ENCODE measurements at regions not wholly inside any gene's neighbourhood (a gene's known extent, or its start where the extent isn't known, plus 50 kb on each side); places are given as distances from the start of the nearest gene placed in this dataset.

- no peaks in the 10 kb centered on the region for H3K9me3 Mint-ChIP-seq
- no peaks in the 10 kb centered on the region for H3K27me3 Mint-ChIP-seq (ENCODE audit: low read depth)
- H3K4me3 Mint-ChIP-seq, result no peak overlapping the region
- no peak for DNase-seq (ENCODE audit: low spot score in 2 of 2, unreplicated experiment in 2 of 2)
- no peak for TF ChIP-seq CTCF (IDR thresholded peaks at IDR 0.05; ENCODE audit: unreplicated experiment)
- no peak overlapping the region for H3K27ac Mint-ChIP-seq
- no peaks in the 10 kb centered on the region for H3K36me3 Mint-ChIP-seq
- H3K4me1 Mint-ChIP-seq, result peaks cover 21% of the 10 kb centered on the region
These were observed 90.9 kb upstream of the SOX4 start for GRCh38 chr6:21502682-21503081.

GRCh38 chr6:21504790-21505189 is 88.8 kb upstream of the SOX4 start:
- peaks cover 3% of the 10 kb centered on the region for H3K9me3 Mint-ChIP-seq

GRCh38 chr6:21505574-21505990 is 88.0 kb upstream of the SOX4 start:
- H3K4me1 Mint-ChIP-seq, result peaks cover 13% of the 10 kb centered on the region
- H3K36me3 Mint-ChIP-seq, result no peaks in the 10 kb centered on the region
- TF ChIP-seq CTCF (IDR thresholded peaks at IDR 0.05; ENCODE audit: unreplicated experiment), result no peak
- DNase-seq (ENCODE audit: low spot score in 2 of 2, unreplicated experiment in 2 of 2), result no peak
- H3K4me3 Mint-ChIP-seq, result no peak overlapping the region
- peaks cover 3% of the 10 kb centered on the region for H3K9me3 Mint-ChIP-seq
- H3K27me3 Mint-ChIP-seq (ENCODE audit: low read depth), result no peaks in the 10 kb centered on the region
- no peak overlapping the region for H3K27ac Mint-ChIP-seq

More at GRCh38 chr6:21504790-21505189, 88.8 kb upstream of the SOX4 start:
- Mint-ChIP-seq H3K4me1 (peaks cover 21% of the 10 kb centered on the region), H3K27ac (no peak overlapping the region), H3K4me3 (no peak overlapping the region), H3K36me3 (no peaks in the 10 kb centered on the region), H3K27me3 (ENCODE audit: low read depth) (no peaks in the 10 kb centered on the region)
- DNase-seq (ENCODE audit: low spot score in 2 of 2, unreplicated experiment in 2 of 2), result no peak
- TF ChIP-seq CTCF (IDR thresholded peaks at IDR 0.05; ENCODE audit: unreplicated experiment), result no peak

- H3K4me1 Mint-ChIP-seq, result peaks cover 8% of the 10 kb centered on the region
- H3K36me3 Mint-ChIP-seq, result no peaks in the 10 kb centered on the region
- no peak for TF ChIP-seq CTCF (IDR thresholded peaks at IDR 0.05; ENCODE audit: unreplicated experiment)
- H3K4me3 Mint-ChIP-seq, result no peak overlapping the region
- DNase-seq (ENCODE audit: low spot score in 2 of 2, unreplicated experiment in 2 of 2), result no peak
- H3K9me3 Mint-ChIP-seq, result peaks cover 3% of the 10 kb centered on the region
- H3K27ac Mint-ChIP-seq, result no peak overlapping the region
- no peaks in the 10 kb centered on the region for H3K27me3 Mint-ChIP-seq (ENCODE audit: low read depth)
These were observed 87.4 kb upstream of the SOX4 start for GRCh38 chr6:21506126-21506525.

- Mint-ChIP-seq H3K4me3 (no peak overlapping the region), H3K27me3 (ENCODE audit: low read depth) (no peaks in the 10 kb centered on the region), H3K9me3 (peaks cover 3% of the 10 kb centered on the region), H3K4me1 (no peaks in the 10 kb centered on the region), H3K36me3 (no peaks in the 10 kb centered on the region), H3K27ac (no peak overlapping the region)
- DNase-seq (ENCODE audit: low spot score in 2 of 2, unreplicated experiment in 2 of 2), result no peak
- no peak for TF ChIP-seq CTCF (IDR thresholded peaks at IDR 0.05; ENCODE audit: unreplicated experiment)
These were observed 85.7 kb upstream of the SOX4 start for GRCh38 chr6:21507811-21508210.

- Mint-ChIP-seq H3K9me3 (peaks cover 3% of the 10 kb centered on the region), H3K4me3 (no peak overlapping the region), H3K4me1 (no peaks in the 10 kb centered on the region), H3K27me3 (ENCODE audit: low read depth) (no peaks in the 10 kb centered on the region), H3K36me3 (no peaks in the 10 kb centered on the region), H3K27ac (no peak overlapping the region)
- no peak for TF ChIP-seq CTCF (IDR thresholded peaks at IDR 0.05; ENCODE audit: unreplicated experiment)
- DNase-seq (ENCODE audit: low spot score in 2 of 2, unreplicated experiment in 2 of 2), result no peak
These were observed 84.8 kb upstream of the SOX4 start for GRCh38 chr6:21508753-21509152.

All from mesothelial cell of epicardium (in vitro differentiated cells).